ENCODE measurements at regions not wholly inside any gene's neighbourhood (a gene's known extent, or its start where the extent isn't known, plus 50 kb on each side); places are given as distances from the start of the nearest gene placed in this dataset.

DNA sequence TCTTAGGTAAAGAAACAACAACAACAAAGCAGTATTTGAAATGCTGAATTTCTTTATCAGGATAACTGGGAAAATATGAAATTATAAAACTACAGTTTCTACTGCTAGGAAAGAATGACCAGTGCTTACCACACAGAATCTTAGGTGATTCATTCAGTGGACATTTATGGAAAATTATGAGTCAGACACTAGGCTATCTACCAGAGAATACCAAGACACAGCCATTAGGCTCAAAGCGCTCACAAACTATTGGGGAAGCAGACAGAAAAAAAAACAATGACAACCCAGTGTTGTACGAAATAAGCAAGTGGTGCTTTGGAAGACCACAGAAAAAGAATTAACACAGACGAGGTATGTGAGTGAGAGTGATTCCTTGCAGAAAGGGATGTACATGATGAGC lies 1019.5 kb downstream of the PCDH9 start (continued):
- TF ChIP-seq, protein P1, sequence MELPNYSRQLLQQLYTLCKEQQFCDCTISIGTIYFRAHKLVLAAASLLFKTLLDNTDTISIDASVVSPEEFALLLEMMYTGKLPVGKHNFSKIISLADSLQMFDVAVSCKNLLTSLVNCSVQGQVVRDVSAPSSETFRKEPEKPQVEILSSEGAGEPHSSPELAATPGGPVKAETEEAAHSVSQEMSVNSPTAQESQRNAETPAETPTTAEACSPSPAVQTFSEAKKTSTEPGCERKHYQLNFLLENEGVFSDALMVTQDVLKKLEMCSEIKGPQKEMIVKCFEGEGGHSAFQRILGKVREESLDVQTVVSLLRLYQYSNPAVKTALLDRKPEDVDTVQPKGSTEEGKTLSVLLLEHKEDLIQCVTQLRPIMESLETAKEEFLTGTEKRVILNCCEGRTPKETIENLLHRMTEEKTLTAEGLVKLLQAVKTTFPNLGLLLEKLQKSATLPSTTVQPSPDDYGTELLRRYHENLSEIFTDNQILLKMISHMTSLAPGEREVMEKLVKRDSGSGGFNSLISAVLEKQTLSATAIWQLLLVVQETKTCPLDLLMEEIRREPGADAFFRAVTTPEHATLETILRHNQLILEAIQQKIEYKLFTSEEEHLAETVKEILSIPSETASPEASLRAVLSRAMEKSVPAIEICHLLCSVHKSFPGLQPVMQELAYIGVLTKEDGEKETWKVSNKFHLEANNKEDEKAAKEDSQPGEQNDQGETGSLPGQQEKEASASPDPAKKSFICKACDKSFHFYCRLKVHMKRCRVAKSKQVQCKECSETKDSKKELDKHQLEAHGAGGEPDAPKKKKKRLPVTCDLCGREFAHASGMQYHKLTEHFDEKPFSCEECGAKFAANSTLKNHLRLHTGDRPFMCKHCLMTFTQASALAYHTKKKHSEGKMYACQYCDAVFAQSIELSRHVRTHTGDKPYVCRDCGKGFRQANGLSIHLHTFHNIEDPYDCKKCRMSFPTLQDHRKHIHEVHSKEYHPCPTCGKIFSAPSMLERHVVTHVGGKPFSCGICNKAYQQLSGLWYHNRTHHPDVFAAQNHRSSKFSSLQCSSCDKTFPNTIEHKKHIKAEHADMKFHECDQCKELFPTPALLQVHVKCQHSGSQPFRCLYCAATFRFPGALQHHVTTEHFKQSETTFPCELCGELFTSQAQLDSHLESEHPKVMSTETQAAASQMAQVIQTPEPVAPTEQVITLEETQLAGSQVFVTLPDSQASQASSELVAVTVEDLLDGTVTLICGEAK (IDR thresholded peaks at IDR 0.05; ENCODE audit: borderline replicate concordance) = no peak
- TF ChIP-seq, protein P2, sequence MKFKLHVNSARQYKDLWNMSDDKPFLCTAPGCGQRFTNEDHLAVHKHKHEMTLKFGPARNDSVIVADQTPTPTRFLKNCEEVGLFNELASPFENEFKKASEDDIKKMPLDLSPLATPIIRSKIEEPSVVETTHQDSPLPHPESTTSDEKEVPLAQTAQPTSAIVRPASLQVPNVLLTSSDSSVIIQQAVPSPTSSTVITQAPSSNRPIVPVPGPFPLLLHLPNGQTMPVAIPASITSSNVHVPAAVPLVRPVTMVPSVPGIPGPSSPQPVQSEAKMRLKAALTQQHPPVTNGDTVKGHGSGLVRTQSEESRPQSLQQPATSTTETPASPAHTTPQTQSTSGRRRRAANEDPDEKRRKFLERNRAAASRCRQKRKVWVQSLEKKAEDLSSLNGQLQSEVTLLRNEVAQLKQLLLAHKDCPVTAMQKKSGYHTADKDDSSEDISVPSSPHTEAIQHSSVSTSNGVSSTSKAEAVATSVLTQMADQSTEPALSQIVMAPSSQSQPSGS (IDR thresholded peaks at IDR 0.05; ENCODE audit: low read length) = no peak
- TF ChIP-seq, protein P3, sequence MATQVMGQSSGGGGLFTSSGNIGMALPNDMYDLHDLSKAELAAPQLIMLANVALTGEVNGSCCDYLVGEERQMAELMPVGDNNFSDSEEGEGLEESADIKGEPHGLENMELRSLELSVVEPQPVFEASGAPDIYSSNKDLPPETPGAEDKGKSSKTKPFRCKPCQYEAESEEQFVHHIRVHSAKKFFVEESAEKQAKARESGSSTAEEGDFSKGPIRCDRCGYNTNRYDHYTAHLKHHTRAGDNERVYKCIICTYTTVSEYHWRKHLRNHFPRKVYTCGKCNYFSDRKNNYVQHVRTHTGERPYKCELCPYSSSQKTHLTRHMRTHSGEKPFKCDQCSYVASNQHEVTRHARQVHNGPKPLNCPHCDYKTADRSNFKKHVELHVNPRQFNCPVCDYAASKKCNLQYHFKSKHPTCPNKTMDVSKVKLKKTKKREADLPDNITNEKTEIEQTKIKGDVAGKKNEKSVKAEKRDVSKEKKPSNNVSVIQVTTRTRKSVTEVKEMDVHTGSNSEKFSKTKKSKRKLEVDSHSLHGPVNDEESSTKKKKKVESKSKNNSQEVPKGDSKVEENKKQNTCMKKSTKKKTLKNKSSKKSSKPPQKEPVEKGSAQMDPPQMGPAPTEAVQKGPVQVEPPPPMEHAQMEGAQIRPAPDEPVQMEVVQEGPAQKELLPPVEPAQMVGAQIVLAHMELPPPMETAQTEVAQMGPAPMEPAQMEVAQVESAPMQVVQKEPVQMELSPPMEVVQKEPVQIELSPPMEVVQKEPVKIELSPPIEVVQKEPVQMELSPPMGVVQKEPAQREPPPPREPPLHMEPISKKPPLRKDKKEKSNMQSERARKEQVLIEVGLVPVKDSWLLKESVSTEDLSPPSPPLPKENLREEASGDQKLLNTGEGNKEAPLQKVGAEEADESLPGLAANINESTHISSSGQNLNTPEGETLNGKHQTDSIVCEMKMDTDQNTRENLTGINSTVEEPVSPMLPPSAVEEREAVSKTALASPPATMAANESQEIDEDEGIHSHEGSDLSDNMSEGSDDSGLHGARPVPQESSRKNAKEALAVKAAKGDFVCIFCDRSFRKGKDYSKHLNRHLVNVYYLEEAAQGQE (IDR thresholded peaks at IDR 0.05; ENCODE audit: low read depth, low read length) = no peak
- TF ChIP-seq CHD1 (IDR thresholded peaks at IDR 0.05; ENCODE audit: low read depth, low read length) = no peak
- no peak for TF ChIP-seq SMAD1 (IDR thresholded peaks at IDR 0.05; ENCODE audit: low read depth, partially characterized antibody)
- no peak for TF ChIP-seq EZH2 (IDR thresholded peaks at IDR 0.05; ENCODE audit: borderline replicate concordance, control insufficient read depth, low read depth, low read length)
- no peak for TF ChIP-seq TARDBP (IDR thresholded peaks at IDR 0.05; ENCODE audit: borderline replicate concordance)
